ENCODE measurements at regions not wholly inside any gene's neighbourhood (a gene's known extent, or its start where the extent isn't known, plus 50 kb on each side); places are given as distances from the start of the nearest gene placed in this dataset.

DNA sequence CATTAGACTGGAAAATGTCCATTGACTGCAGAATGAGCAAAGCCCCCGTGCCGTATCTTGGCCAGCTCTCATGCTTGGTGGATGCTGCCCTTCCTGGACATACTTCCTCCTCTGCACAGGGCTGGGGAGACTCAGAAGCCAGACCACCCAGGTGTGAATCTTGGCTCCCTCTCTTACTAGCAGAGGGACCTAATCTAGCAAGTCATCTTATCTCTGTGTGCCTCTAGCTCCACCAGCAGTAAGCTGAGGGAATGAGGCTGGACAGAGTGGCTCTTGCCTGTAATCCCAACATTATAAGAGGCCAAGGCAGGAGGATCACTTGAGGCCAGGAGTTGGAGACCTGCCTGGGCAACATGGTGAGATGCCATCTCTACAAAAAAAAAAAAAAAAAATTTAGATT, 173.8 kb upstream of the GHITM start:
- TF ChIP-seq, protein P1, sequence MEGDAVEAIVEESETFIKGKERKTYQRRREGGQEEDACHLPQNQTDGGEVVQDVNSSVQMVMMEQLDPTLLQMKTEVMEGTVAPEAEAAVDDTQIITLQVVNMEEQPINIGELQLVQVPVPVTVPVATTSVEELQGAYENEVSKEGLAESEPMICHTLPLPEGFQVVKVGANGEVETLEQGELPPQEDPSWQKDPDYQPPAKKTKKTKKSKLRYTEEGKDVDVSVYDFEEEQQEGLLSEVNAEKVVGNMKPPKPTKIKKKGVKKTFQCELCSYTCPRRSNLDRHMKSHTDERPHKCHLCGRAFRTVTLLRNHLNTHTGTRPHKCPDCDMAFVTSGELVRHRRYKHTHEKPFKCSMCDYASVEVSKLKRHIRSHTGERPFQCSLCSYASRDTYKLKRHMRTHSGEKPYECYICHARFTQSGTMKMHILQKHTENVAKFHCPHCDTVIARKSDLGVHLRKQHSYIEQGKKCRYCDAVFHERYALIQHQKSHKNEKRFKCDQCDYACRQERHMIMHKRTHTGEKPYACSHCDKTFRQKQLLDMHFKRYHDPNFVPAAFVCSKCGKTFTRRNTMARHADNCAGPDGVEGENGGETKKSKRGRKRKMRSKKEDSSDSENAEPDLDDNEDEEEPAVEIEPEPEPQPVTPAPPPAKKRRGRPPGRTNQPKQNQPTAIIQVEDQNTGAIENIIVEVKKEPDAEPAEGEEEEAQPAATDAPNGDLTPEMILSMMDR (conservative IDR thresholded peaks at IDR 0.05; ENCODE audit: low read depth, low read length) = no peak
- TF ChIP-seq EZH2 (IDR thresholded peaks at IDR 0.05; ENCODE audit: low read length, unreplicated experiment) = no peak
- no peak for TF ChIP-seq EZH2phosphoT487 (IDR thresholded peaks at IDR 0.05; ENCODE audit: borderline replicate concordance, low read length)

Data from PC-3 (cell line).